Right lobe of liver (tissue), 4 donors: ENCODE measurements at regions not wholly inside any gene's neighbourhood (a gene's known extent, or its start where the extent isn't known, plus 50 kb on each side); places are given as distances from the start of the nearest gene placed in this dataset.

Experiments
- POLR2A ChIP-seq: fragments of 450-650 bp; IDR thresholded peaks from one replicate; pipeline ENCODE4 v1.6.1; 2017; ENCODE audit warnings: antibody characterized with exemption, mild to moderate bottlenecking
- TF ChIP-seq, protein P1 (sequence below), 4 donors: fragments of 200-600 bp in 3 of 4; fragments of 450-650 bp in 1 of 4; IDR thresholded peaks; one replicate each; pipeline versions ENCODE4 v1.5.1 to v1.8.0; 2016 to 2022; ENCODE audit warnings: antibody characterized with exemption in 4 of 4, mild to moderate bottlenecking in 2 of 4
- donor health status: DM: no; HTN: no; CAD: no.
- donor health status: DM: no; HTN: no; CAD: no.
- donor health status: DM: no; HTN: yes; CAD: no.

DNA sequence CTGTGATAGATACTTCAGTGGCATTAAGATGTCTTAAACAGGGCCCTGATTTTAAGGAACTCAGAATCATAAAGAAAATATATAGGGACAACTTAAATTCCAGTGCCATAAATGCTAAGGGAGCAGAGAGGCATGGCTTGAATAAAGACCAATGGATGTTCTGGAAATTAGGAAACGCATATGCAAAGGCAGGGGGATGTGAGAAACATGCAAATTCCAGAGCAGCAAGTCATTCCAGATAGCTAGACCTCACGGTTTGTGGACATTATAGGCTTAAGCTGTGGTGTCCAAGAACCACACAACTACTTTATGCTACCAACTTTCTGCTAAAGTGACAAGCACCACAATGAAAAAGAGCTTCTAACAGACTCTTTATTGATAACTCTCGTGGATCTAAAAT is 132.6 kb upstream of the ANK2 start:
- no peak for TF ChIP-seq POLR2A
- TF ChIP-seq, protein P1, sequence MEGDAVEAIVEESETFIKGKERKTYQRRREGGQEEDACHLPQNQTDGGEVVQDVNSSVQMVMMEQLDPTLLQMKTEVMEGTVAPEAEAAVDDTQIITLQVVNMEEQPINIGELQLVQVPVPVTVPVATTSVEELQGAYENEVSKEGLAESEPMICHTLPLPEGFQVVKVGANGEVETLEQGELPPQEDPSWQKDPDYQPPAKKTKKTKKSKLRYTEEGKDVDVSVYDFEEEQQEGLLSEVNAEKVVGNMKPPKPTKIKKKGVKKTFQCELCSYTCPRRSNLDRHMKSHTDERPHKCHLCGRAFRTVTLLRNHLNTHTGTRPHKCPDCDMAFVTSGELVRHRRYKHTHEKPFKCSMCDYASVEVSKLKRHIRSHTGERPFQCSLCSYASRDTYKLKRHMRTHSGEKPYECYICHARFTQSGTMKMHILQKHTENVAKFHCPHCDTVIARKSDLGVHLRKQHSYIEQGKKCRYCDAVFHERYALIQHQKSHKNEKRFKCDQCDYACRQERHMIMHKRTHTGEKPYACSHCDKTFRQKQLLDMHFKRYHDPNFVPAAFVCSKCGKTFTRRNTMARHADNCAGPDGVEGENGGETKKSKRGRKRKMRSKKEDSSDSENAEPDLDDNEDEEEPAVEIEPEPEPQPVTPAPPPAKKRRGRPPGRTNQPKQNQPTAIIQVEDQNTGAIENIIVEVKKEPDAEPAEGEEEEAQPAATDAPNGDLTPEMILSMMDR (IDR thresholded peaks at IDR 0.05): no peak
